Activated CD8-positive, alpha-beta T cell treated with anti-CD3 and anti-CD28 coated beads for 36 hours (primary cell): ENCODE measurements at regions not wholly inside any gene's neighbourhood (a gene's known extent, or its start where the extent isn't known, plus 50 kb on each side); places are given as distances from the start of the nearest gene placed in this dataset.
"Not testable (repeated sequence)": the region's sequence is repeated elsewhere in the genome, so short reads cannot be mapped to it uniquely, and the experiment has no call there.

ENCODE experiments used
- ATAC-seq: fragments of 200-7000 bp; cut with Tn5 transposase; one replicate; pipeline ENCODE4 v1.10.0; 2021; ENCODE audit warnings: mild to moderate bottlenecking, moderate library complexity
- CTCF ChIA-PET: fragments of 350-600 bp; sonication (Branson Sonifier 250); formaldehyde crosslinking; loops from one replicate; lab custom pipeline; 2021; ENCODE audit warnings: antibody characterized with exemption; lab: Charles Lee
- POLR2A ChIA-PET: fragments of 350-600 bp; sonication (Branson Sonifier 250); formaldehyde crosslinking; loops from one replicate; lab custom pipeline; 2021; ENCODE audit warnings: antibody characterized with exemption; lab: Charles Lee
- DNase-seq: peaks from one replicate; pipeline ENCODE4 v3.0.0-alpha.2; 2020
- H3K27ac Mint-ChIP-seq: one replicate; pipeline ENCODE4 v1.8.0; 2021; ENCODE audit warnings: mild to moderate bottlenecking, mixed read lengths
- H3K27me3 Mint-ChIP-seq: one replicate; pipeline ENCODE4 v1.8.0; 2021; ENCODE audit warnings: mixed read lengths
- H3K36me3 Mint-ChIP-seq: one replicate; pipeline ENCODE4 v1.8.0; 2021; ENCODE audit warnings: low read depth, mixed read lengths
- H3K4me1 Mint-ChIP-seq: one replicate; pipeline ENCODE4 v1.8.0; 2021; ENCODE audit warnings: low read depth, mixed read lengths
- H3K4me3 Mint-ChIP-seq: one replicate; pipeline ENCODE4 v1.8.0; 2021; ENCODE audit warnings: mild to moderate bottlenecking, moderate library complexity, mixed read lengths
- H3K9me3 Mint-ChIP-seq: one replicate; pipeline ENCODE4 v1.8.0; 2021; ENCODE audit warnings: mixed read lengths
- CTCF ChIP-seq: fragments of 200-600 bp; IDR thresholded peaks from one replicate; pipeline ENCODE4 v1.8.0; 2022; ENCODE audit warnings: antibody characterized with exemption, mild to moderate bottlenecking
- intact Hi-C: fragments of 100-400 bp; cut with micrococcal nuclease; formaldehyde crosslinking; loops from one replicate; pipeline ENCODE4 v1.10.0; 2022

GRCh38 chr6:147441751-147442150 is 66.7 kb upstream of the SAMD5 start:
- intact Hi-C loops: no loop called here
- H3K9me3 Mint-ChIP-seq: no peaks in the 10 kb centered on the region
- DNase-seq: no peak
- H3K27ac Mint-ChIP-seq: no peak overlapping the region
- no peak for ATAC-seq
- peaks cover 2% of the 10 kb centered on the region for H3K27me3 Mint-ChIP-seq
- TF ChIP-seq CTCF: no peak
- no peaks in the 10 kb centered on the region for H3K4me1 Mint-ChIP-seq
- no peaks in the 10 kb centered on the region for H3K36me3 Mint-ChIP-seq
- ChIA-PET CTCF (no interaction called here), POLR2A (no interaction called here)
- H3K4me3 Mint-ChIP-seq: no peak overlapping the region

GRCh38 chr6:147447835-147448611 is 60.5 kb upstream of the SAMD5 start:
- H3K4me1 Mint-ChIP-seq: no peaks in the 10 kb centered on the region
- DNase-seq: peak; percentile 2
- no peak overlapping the region for H3K27ac Mint-ChIP-seq
- no peaks in the 10 kb centered on the region for H3K9me3 Mint-ChIP-seq
- H3K27me3 Mint-ChIP-seq: peaks cover 2% of the 10 kb centered on the region
- intact Hi-C loops: no loop called here
- ATAC-seq: no peak
- H3K4me3 Mint-ChIP-seq: no peak overlapping the region
- TF ChIP-seq CTCF: no peak
- POLR2A ChIA-PET: no interaction called here
- CTCF ChIA-PET: no interaction called here
- no peaks in the 10 kb centered on the region for H3K36me3 Mint-ChIP-seq

GRCh38 chr6:147448775-147449174 is 59.7 kb upstream of the SAMD5 start:
- ChIA-PET CTCF (no interaction called here), POLR2A (no interaction called here)
- intact Hi-C loops: no loop called here
- ATAC-seq (no peak), DNase-seq (no peak)
- H3K4me3 Mint-ChIP-seq: no peak overlapping the region
- no peaks in the 10 kb centered on the region for H3K4me1 Mint-ChIP-seq
- H3K27me3 Mint-ChIP-seq: peaks cover 2% of the 10 kb centered on the region
- no peak overlapping the region for H3K27ac Mint-ChIP-seq
- no peaks in the 10 kb centered on the region for H3K36me3 Mint-ChIP-seq
- no peaks in the 10 kb centered on the region for H3K9me3 Mint-ChIP-seq
- no peak for TF ChIP-seq CTCF

GRCh38 chr6:147449405-147450161 is 58.9 kb upstream of the SAMD5 start:
- Mint-ChIP-seq H3K36me3 (no peaks in the 10 kb centered on the region), H3K9me3 (no peaks in the 10 kb centered on the region), H3K27ac (no peak overlapping the region), H3K27me3 (peaks cover 2% of the 10 kb centered on the region), H3K4me1 (no peaks in the 10 kb centered on the region), H3K4me3 (no peak overlapping the region)
- POLR2A ChIA-PET: no interaction called here
- no peak for TF ChIP-seq CTCF
- intact Hi-C loops: no loop called here
- DNase-seq (no peak), ATAC-seq (no peak)
- CTCF ChIA-PET: no interaction called here

- ChIA-PET CTCF (no interaction called here), POLR2A (no interaction called here)
- DNase-seq (no peak), ATAC-seq (no peak)
- H3K27me3 Mint-ChIP-seq: peaks cover 6% of the 10 kb centered on the region
- no peaks in the 10 kb centered on the region for H3K4me1 Mint-ChIP-seq
- no peak for TF ChIP-seq CTCF
- no peak overlapping the region for H3K27ac Mint-ChIP-seq
- H3K36me3 Mint-ChIP-seq: no peaks in the 10 kb centered on the region
- H3K9me3 Mint-ChIP-seq: no peaks in the 10 kb centered on the region
- no peak overlapping the region for H3K4me3 Mint-ChIP-seq
- intact Hi-C loops: no loop called here
These were observed 55.1 kb upstream of the SAMD5 start for GRCh38 chr6:147453361-147453760.

- DNase-seq, POLR2A ChIA-PET, H3K4me3 Mint-ChIP-seq, H3K36me3 Mint-ChIP-seq, H3K9me3 Mint-ChIP-seq, H3K27me3 Mint-ChIP-seq, H3K4me1 Mint-ChIP-seq, intact Hi-C loops, CTCF ChIA-PET, H3K27ac Mint-ChIP-seq, ATAC-seq: not testable (repeated sequence)
These were observed 53.6 kb upstream of the SAMD5 start for GRCh38 chr6:147454862-147455261.
